ENCODE measurements at regions not wholly inside any gene's neighbourhood (a gene's known extent, or its start where the extent isn't known, plus 50 kb on each side); places are given as distances from the start of the nearest gene placed in this dataset.
"Not testable (repeated sequence)": the region's sequence is repeated elsewhere in the genome, so short reads cannot be mapped to it uniquely, and the experiment has no call there.

- TF ChIP-seq, protein P1, sequence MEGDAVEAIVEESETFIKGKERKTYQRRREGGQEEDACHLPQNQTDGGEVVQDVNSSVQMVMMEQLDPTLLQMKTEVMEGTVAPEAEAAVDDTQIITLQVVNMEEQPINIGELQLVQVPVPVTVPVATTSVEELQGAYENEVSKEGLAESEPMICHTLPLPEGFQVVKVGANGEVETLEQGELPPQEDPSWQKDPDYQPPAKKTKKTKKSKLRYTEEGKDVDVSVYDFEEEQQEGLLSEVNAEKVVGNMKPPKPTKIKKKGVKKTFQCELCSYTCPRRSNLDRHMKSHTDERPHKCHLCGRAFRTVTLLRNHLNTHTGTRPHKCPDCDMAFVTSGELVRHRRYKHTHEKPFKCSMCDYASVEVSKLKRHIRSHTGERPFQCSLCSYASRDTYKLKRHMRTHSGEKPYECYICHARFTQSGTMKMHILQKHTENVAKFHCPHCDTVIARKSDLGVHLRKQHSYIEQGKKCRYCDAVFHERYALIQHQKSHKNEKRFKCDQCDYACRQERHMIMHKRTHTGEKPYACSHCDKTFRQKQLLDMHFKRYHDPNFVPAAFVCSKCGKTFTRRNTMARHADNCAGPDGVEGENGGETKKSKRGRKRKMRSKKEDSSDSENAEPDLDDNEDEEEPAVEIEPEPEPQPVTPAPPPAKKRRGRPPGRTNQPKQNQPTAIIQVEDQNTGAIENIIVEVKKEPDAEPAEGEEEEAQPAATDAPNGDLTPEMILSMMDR (IDR thresholded peaks at IDR 0.05; ENCODE audit: low read depth, low read length, missing control alignments): no peak
- H3K4me3 ChIP-seq (ENCODE audit: low read depth, low read length): no peak overlapping the region
Observed at GRCh38 chr18:34509163-34509562, 200.9 kb upstream of the DTNA start.

DNA sequence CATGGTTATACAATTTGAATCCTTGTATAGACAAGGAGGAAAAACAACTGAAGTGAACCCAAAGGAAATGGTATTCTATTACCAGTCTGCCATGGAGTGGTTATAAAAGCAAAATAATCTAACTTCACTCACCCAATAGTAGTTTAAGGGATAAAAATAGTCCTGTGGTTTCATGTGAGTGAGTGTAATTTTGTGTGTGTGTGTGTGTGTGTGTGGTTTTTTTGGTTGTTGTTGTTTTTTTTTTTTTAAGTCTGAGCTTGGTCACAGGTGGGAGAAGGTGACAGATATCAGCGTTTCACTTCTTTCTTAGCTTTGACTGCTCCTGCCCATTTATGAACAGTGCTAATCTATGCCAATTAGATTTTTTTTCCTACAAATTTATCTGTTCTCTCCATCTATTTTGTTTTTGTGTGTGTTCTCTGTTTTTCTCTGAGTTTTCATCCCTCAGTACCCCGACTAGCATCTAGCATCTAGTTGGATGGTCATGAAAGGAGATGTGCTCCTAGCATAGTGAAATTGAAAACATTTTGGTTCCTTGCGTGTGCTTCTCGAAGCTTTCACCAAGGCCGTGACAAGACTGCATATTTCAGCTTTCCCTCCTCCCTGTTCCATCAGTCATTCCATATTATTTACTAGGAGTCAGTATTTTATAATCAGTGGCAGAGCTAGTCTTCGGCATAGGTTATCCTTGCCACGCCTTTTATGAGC, 200.1 kb upstream of the DTNA start:
- no peak overlapping the region for H3K4me3 ChIP-seq (ENCODE audit: low read depth, low read length)
- TF ChIP-seq, protein P1 (IDR thresholded peaks at IDR 0.05; ENCODE audit: low read depth, low read length, missing control alignments): no peak
- no peak for DNase-seq (ENCODE audit: low read depth)

More at GRCh38 chr18:34509163-34509562, 200.9 kb upstream of the DTNA start:
- no peak for DNase-seq (ENCODE audit: low read depth)

DNA sequence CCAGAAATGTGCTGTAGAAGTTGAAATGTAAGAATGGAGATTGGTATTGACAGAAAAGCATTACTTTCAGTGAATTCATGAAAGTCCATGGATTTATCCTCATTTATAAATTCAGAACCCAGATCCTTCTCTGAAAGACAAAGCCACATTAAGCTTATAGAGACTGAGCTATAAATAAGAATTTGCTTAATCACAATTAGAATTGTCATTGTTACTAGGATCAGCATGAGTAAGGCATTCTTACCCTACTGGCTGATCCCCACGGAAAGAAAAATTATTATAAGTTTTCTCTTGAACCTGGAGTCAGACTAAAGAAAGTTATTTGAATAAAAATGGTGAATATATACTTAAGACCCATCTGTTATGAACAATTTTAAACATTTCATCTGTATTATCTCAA, 199.2 kb upstream of the DTNA start:
- TF ChIP-seq, protein P1 (IDR thresholded peaks at IDR 0.05; ENCODE audit: low read depth, low read length, missing control alignments): no peak
- no peak for DNase-seq (ENCODE audit: low read depth)
- no peak overlapping the region for H3K4me3 ChIP-seq (ENCODE audit: low read depth, low read length)

DNA sequence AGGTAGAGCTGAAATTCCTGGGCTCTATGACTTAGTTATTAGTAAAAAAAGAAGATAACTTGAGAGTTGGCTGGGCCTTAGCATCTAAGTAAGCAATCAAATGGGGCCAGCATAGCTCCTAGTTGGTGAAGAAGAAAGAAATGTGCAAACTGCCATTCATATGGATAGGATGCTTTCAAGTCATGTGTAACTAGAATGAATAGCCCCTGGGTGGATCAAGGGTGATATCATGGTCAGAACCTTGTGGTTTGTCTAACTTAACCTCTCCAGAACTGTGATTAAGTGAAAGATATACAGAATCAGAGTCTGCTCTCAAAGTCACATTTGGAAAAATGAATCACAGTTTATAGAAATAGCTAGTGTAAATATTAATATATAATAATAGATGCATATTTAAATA, 198.7 kb upstream of the DTNA start:
- no peak for DNase-seq (ENCODE audit: low read depth)
- TF ChIP-seq, protein P1 (IDR thresholded peaks at IDR 0.05; ENCODE audit: low read depth, low read length, missing control alignments): no peak
- no peak overlapping the region for H3K4me3 ChIP-seq (ENCODE audit: low read depth, low read length)

DNA sequence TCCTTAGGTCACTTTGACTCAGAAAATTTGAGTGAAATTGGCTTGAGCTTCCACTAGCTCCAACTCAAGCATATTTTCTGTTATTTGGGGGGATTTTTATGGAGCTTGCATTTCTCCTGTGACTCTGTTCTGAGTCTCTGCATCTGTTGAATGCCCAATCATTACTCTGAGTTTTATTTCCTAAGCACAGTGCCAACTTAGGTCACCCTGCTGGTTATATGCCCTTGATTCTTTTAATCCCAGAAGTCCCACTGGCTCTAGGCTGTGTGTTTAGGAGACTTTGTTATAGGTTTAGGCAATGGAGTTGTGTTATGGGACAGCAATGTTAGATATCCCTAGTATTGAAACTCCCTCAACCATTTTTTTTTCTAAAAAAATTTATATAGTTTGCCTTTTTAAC, 198.2 kb upstream of the DTNA start:
- no peak for DNase-seq (ENCODE audit: low read depth)
- TF ChIP-seq, protein P1 (IDR thresholded peaks at IDR 0.05; ENCODE audit: low read depth, low read length, missing control alignments): no peak
- no peak overlapping the region for H3K4me3 ChIP-seq (ENCODE audit: low read depth, low read length)

DNA sequence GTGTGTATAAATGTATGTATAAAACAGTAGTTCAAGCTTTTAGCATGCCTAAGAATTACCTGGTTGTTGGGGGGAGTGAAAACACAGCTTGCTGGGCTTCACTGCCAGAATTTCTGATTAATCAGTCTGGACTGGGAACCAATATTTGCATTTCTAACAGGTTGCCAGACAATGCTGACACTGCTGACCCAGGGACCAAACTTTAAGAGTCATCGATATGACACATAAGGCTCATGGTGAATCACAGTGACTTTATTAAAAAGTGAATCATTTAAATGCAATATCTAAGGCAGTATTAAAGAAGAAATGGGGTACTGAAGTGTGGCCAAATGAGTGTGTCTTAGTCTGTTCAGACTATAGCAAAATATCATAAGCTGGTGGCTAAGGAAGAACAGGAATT, 195.9 kb upstream of the DTNA start:
- no peak for DNase-seq (ENCODE audit: low read depth)
- H3K4me3 ChIP-seq (ENCODE audit: low read depth, low read length): no peak overlapping the region
- TF ChIP-seq, protein P1 (IDR thresholded peaks at IDR 0.05; ENCODE audit: low read depth, low read length, missing control alignments): no peak

DNA sequence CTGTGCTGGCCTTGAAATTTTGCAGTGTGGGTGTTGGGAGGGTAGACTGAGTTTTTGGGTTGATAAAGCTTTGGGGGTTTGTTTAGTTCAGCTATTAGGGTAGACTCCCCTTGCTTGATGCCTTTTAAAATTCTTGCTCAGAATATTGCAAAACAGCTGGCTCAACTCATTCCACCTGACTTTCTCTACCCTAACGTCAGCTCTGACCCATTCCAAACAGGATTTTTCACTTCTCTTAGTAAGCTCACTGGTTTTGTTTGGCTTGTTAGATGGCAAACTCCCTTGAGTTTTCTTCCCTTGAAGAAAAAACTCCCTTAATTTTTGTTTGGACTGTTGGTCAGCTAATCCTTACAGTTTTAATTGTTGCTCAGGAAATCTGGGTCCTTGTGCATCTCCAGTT, 195.1 kb upstream of the DTNA start:
- TF ChIP-seq, protein P1 (IDR thresholded peaks at IDR 0.05; ENCODE audit: low read depth, low read length, missing control alignments): no peak

DNA sequence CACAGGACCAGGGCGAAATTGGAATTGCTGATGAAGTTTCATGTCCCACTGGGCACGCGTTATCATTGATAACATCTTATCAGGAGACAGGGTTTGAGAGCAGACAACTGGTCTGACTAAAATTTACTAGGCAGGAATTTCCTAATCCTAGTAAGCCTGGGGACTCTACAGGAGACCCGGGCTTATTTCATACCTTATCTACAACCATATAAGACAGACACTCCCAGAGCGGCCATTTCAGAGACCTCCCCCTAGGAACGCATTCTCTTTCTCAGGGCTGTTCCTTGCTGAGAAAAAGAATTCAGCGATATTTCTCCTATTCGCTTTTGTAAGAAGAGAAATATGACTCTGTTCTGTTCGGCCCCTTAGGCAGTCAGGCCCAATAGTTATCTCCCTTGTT, 193.7 kb upstream of the DTNA start:
- not testable (repeated sequence) for H3K4me3 ChIP-seq (ENCODE audit: low read depth, low read length); DNase-seq (ENCODE audit: low read depth)

More for the DNA sequence above, 195.1 kb upstream of the DTNA start:
- no peak overlapping the region for H3K4me3 ChIP-seq (ENCODE audit: low read depth, low read length)
- DNase-seq (ENCODE audit: low read depth): no peak

DNA sequence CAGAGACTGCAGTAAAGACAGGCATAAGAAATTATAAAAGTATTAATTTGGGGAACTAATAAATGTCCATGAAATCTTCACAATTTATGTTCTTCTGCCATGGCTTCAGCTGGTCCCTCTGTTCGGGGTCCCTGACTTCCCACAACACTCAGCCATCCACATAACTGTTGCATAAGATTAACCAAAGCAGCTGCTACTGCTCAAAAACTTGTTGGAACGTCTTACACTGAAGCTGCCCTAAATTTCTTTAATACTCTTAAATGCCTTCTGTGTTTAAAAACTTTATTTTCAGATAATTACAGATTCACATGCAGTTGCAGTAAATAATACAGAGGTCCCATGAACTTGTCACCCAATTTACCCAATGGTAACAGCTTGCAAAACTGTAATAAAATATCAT, 193.1 kb upstream of the DTNA start:
- not testable (repeated sequence) for H3K4me3 ChIP-seq (ENCODE audit: low read depth, low read length)

More for the DNA sequence above, 193.1 kb upstream of the DTNA start:
- not testable (repeated sequence) for DNase-seq (ENCODE audit: low read depth)
